H1 (cell line): ENCODE measurements at regions not wholly inside any gene's neighbourhood (a gene's known extent, or its start where the extent isn't known, plus 50 kb on each side); places are given as distances from the start of the nearest gene placed in this dataset.

ENCODE experiments used
- EP300 ChIP-seq, 2 experiments: IDR thresholded peaks; 1 replicate in 1 of 2; 2 replicates in 1 of 2; pipeline ENCODE4 v1.6.1; 2011 to 2012; ENCODE audit warnings: low read depth in 2 of 2, low read length in 2 of 2, mild to moderate bottlenecking in 2 of 2, borderline replicate concordance in 1 of 2, inconsistent platforms in 1 of 2, moderate library complexity in 1 of 2
- EZH2 ChIP-seq: fragments of 200-600 bp; sonication (generic); IDR thresholded peaks from 2 replicates; pipeline ENCODE4 v1.7.1; 2012; ENCODE audit warnings: low read depth, mild to moderate bottlenecking, moderate library complexity, low read length, inconsistent platforms; ENCODE audit not compliant: severe bottlenecking
- JUND ChIP-seq: IDR thresholded peaks from 2 replicates; pipeline ENCODE4 v1.6.1; 2011; ENCODE audit warnings: mild to moderate bottlenecking, improper control_type of control experiment, low read length
- KDM1A ChIP-seq: fragments of 200-600, 300-600 bp; sonication (generic); IDR thresholded peaks from 2 replicates; pipeline ENCODE4 v1.7.1; 2016; ENCODE audit warnings: mild to moderate bottlenecking, low read length, borderline replicate concordance
- RFX5 ChIP-seq: IDR thresholded peaks from 2 replicates; pipeline ENCODE4 v1.6.1; 2011; ENCODE audit warnings: low read depth, low read length, improper control_type of control experiment, borderline replicate concordance
- SP1 ChIP-seq: IDR thresholded peaks from 2 replicates; pipeline ENCODE4 v1.6.1; 2011; ENCODE audit warnings: low read depth, low read length
- SUZ12 ChIP-seq: fragments of 200-600 bp; sonication (generic); IDR thresholded peaks from 2 replicates; pipeline ENCODE4 v1.6.1; 2012; ENCODE audit warnings: mild to moderate bottlenecking, inconsistent platforms, low read length, moderate library complexity, mixed read lengths
- ZNF274 ChIP-seq: IDR thresholded peaks from 2 replicates; pipeline ENCODE4 v1.7.0; 2012; ENCODE audit warnings: low read length, borderline replicate concordance; ENCODE audit errors: extremely low read depth
- TF ChIP-seq, protein P1 (sequence below), 3 experiments: IDR thresholded peaks; 1 replicate in 2 of 3; 2 replicates in 1 of 3; pipeline versions ENCODE4 v1.5.1 to v1.6.1; 2011; ENCODE audit warnings: low read length in 3 of 3, mild to moderate bottlenecking in 3 of 3, inconsistent platforms in 2 of 3, low read depth in 1 of 3, moderate library complexity in 1 of 3; ENCODE audit not compliant: insufficient read depth in 1 of 3; ENCODE audit errors: control extremely low read depth in 1 of 3
- TF ChIP-seq, protein P2 (sequence below): fragments of 300-600 bp; sonication (generic); IDR thresholded peaks from 2 replicates; pipeline ENCODE4 v1.7.1; 2012; ENCODE audit warnings: low read length, moderate library complexity, mild to moderate bottlenecking, inconsistent platforms; ENCODE audit not compliant: insufficient replicate concordance

GRCh38 chr10:78290131-78290750 lies 256.6 kb downstream of the RPS24 start:
- no peak for TF ChIP-seq EP300 (IDR thresholded peaks at IDR 0.05; ENCODE audit: borderline replicate concordance in 1 of 2, low read depth in 2 of 2, low read length in 2 of 2)
- no peak for TF ChIP-seq KDM1A
- TF ChIP-seq, protein P1, sequence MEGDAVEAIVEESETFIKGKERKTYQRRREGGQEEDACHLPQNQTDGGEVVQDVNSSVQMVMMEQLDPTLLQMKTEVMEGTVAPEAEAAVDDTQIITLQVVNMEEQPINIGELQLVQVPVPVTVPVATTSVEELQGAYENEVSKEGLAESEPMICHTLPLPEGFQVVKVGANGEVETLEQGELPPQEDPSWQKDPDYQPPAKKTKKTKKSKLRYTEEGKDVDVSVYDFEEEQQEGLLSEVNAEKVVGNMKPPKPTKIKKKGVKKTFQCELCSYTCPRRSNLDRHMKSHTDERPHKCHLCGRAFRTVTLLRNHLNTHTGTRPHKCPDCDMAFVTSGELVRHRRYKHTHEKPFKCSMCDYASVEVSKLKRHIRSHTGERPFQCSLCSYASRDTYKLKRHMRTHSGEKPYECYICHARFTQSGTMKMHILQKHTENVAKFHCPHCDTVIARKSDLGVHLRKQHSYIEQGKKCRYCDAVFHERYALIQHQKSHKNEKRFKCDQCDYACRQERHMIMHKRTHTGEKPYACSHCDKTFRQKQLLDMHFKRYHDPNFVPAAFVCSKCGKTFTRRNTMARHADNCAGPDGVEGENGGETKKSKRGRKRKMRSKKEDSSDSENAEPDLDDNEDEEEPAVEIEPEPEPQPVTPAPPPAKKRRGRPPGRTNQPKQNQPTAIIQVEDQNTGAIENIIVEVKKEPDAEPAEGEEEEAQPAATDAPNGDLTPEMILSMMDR (IDR thresholded peaks at IDR 0.05; ENCODE audit: control extremely low read depth in 1 of 3, insufficient read depth in 1 of 3, low read depth in 1 of 3, low read length in 3 of 3), result peak; percentile 29 to 46 (median 30); a peak in 3 of 4 replicates
- TF ChIP-seq, protein P2, sequence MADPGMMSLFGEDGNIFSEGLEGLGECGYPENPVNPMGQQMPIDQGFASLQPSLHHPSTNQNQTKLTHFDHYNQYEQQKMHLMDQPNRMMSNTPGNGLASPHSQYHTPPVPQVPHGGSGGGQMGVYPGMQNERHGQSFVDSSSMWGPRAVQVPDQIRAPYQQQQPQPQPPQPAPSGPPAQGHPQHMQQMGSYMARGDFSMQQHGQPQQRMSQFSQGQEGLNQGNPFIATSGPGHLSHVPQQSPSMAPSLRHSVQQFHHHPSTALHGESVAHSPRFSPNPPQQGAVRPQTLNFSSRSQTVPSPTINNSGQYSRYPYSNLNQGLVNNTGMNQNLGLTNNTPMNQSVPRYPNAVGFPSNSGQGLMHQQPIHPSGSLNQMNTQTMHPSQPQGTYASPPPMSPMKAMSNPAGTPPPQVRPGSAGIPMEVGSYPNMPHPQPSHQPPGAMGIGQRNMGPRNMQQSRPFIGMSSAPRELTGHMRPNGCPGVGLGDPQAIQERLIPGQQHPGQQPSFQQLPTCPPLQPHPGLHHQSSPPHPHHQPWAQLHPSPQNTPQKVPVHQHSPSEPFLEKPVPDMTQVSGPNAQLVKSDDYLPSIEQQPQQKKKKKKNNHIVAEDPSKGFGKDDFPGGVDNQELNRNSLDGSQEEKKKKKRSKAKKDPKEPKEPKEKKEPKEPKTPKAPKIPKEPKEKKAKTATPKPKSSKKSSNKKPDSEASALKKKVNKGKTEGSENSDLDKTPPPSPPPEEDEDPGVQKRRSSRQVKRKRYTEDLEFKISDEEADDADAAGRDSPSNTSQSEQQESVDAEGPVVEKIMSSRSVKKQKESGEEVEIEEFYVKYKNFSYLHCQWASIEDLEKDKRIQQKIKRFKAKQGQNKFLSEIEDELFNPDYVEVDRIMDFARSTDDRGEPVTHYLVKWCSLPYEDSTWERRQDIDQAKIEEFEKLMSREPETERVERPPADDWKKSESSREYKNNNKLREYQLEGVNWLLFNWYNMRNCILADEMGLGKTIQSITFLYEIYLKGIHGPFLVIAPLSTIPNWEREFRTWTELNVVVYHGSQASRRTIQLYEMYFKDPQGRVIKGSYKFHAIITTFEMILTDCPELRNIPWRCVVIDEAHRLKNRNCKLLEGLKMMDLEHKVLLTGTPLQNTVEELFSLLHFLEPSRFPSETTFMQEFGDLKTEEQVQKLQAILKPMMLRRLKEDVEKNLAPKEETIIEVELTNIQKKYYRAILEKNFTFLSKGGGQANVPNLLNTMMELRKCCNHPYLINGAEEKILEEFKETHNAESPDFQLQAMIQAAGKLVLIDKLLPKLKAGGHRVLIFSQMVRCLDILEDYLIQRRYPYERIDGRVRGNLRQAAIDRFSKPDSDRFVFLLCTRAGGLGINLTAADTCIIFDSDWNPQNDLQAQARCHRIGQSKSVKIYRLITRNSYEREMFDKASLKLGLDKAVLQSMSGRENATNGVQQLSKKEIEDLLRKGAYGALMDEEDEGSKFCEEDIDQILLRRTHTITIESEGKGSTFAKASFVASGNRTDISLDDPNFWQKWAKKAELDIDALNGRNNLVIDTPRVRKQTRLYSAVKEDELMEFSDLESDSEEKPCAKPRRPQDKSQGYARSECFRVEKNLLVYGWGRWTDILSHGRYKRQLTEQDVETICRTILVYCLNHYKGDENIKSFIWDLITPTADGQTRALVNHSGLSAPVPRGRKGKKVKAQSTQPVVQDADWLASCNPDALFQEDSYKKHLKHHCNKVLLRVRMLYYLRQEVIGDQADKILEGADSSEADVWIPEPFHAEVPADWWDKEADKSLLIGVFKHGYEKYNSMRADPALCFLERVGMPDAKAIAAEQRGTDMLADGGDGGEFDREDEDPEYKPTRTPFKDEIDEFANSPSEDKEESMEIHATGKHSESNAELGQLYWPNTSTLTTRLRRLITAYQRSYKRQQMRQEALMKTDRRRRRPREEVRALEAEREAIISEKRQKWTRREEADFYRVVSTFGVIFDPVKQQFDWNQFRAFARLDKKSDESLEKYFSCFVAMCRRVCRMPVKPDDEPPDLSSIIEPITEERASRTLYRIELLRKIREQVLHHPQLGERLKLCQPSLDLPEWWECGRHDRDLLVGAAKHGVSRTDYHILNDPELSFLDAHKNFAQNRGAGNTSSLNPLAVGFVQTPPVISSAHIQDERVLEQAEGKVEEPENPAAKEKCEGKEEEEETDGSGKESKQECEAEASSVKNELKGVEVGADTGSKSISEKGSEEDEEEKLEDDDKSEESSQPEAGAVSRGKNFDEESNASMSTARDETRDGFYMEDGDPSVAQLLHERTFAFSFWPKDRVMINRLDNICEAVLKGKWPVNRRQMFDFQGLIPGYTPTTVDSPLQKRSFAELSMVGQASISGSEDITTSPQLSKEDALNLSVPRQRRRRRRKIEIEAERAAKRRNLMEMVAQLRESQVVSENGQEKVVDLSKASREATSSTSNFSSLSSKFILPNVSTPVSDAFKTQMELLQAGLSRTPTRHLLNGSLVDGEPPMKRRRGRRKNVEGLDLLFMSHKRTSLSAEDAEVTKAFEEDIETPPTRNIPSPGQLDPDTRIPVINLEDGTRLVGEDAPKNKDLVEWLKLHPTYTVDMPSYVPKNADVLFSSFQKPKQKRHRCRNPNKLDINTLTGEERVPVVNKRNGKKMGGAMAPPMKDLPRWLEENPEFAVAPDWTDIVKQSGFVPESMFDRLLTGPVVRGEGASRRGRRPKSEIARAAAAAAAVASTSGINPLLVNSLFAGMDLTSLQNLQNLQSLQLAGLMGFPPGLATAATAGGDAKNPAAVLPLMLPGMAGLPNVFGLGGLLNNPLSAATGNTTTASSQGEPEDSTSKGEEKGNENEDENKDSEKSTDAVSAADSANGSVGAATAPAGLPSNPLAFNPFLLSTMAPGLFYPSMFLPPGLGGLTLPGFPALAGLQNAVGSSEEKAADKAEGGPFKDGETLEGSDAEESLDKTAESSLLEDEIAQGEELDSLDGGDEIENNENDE, result no peak
- TF ChIP-seq SP1, result no peak
- TF ChIP-seq ZNF274, result no peak
- TF ChIP-seq SUZ12, result no peak
- no peak for TF ChIP-seq JUND
- TF ChIP-seq EZH2, result no peak
- no peak for TF ChIP-seq RFX5
